Epithelial cell of prostate (primary cell): ENCODE measurements at regions not wholly inside any gene's neighbourhood (a gene's known extent, or its start where the extent isn't known, plus 50 kb on each side); places are given as distances from the start of the nearest gene placed in this dataset.
"Not testable (repeated sequence)": the region's sequence is repeated elsewhere in the genome, so short reads cannot be mapped to it uniquely, and the experiment has no call there.

Source experiments
- DNase-seq: peaks from one replicate; pipeline ENCODE4 v3.0.0-alpha.2; 2011; ENCODE audit warnings: low read depth, low spot score
- H3K27ac ChIP-seq: fragments of 450-650 bp; 2 replicates; pipeline ENCODE4 v1.5.1; 2017; ENCODE audit warnings: mild to moderate bottlenecking

- H3K27ac ChIP-seq: no peak overlapping the region
- DNase-seq: no peak
These were observed 56.5 kb downstream of the KCTD12 start for GRCh38 chr13:76829572-76830327.

GRCh38 chr13:76828316-76828741 lies 57.9 kb downstream of the KCTD12 start:
- H3K27ac ChIP-seq: no peak overlapping the region
- DNase-seq: no peak

GRCh38 chr13:76826527-76826926 lies 59.7 kb downstream of the KCTD12 start:
- H3K27ac ChIP-seq: no peak overlapping the region
- no peak for DNase-seq

GRCh38 chr13:76825430-76825829 lies 60.8 kb downstream of the KCTD12 start:
- no peak for DNase-seq
- no peak overlapping the region for H3K27ac ChIP-seq

GRCh38 chr13:76823969-76824368 lies 62.2 kb downstream of the KCTD12 start:
- H3K27ac ChIP-seq: no peak overlapping the region
- no peak for DNase-seq

- H3K27ac ChIP-seq: no peak overlapping the region
- no peak for DNase-seq
These were observed 63.4 kb downstream of the KCTD12 start for GRCh38 chr13:76822698-76823267.

GRCh38 chr13:76821222-76821621 lies 65.0 kb downstream of the KCTD12 start:
- H3K27ac ChIP-seq, DNase-seq: not testable (repeated sequence)

- no peak overlapping the region for H3K27ac ChIP-seq
- no peak for DNase-seq
These were observed 65.4 kb downstream of the KCTD12 start for GRCh38 chr13:76820759-76821158.

GRCh38 chr13:76816394-76816793 lies 69.8 kb downstream of the KCTD12 start:
- DNase-seq: no peak
- no peak overlapping the region for H3K27ac ChIP-seq

- no peak for DNase-seq
- H3K27ac ChIP-seq: no peak overlapping the region
These were observed 70.9 kb downstream of the KCTD12 start for GRCh38 chr13:76815344-76815743.

GRCh38 chr13:76813891-76814290 lies 72.3 kb downstream of the KCTD12 start:
- no peak overlapping the region for H3K27ac ChIP-seq
- no peak for DNase-seq

GRCh38 chr13:76813000-76813691 lies 73.1 kb downstream of the KCTD12 start:
- no peak overlapping the region for H3K27ac ChIP-seq
- DNase-seq: no peak

- no peak overlapping the region for H3K27ac ChIP-seq
- DNase-seq: no peak
These were observed 73.9 kb downstream of the KCTD12 start for GRCh38 chr13:76812206-76812897.

GRCh38 chr13:76809389-76809788 lies 76.8 kb downstream of the KCTD12 start:
- DNase-seq: no peak
- no peak overlapping the region for H3K27ac ChIP-seq

GRCh38 chr13:76808927-76809326 lies 77.3 kb downstream of the KCTD12 start:
- no peak for DNase-seq
- no peak overlapping the region for H3K27ac ChIP-seq

- no peak overlapping the region for H3K27ac ChIP-seq
- DNase-seq: no peak
These were observed 81.4 kb downstream of the KCTD12 start for GRCh38 chr13:76804801-76805200.

GRCh38 chr13:76803831-76804230 lies 82.4 kb downstream of the KCTD12 start:
- H3K27ac ChIP-seq: no peak overlapping the region
- DNase-seq: no peak

- DNase-seq: no peak
- no peak overlapping the region for H3K27ac ChIP-seq
These were observed 85.3 kb downstream of the KCTD12 start for GRCh38 chr13:76800943-76801342.

GRCh38 chr13:76799696-76800095 lies 86.5 kb downstream of the KCTD12 start:
- DNase-seq: no peak
- no peak overlapping the region for H3K27ac ChIP-seq

- no peak for DNase-seq
- H3K27ac ChIP-seq: no peak overlapping the region
These were observed 88.2 kb downstream of the KCTD12 start for GRCh38 chr13:76798037-76798436.

GRCh38 chr13:76797361-76797760 lies 88.8 kb downstream of the KCTD12 start:
- DNase-seq: no peak
- no peak overlapping the region for H3K27ac ChIP-seq
